Prostate gland (tissue), 2 donors: ENCODE measurements at regions not wholly inside any gene's neighbourhood (a gene's known extent, or its start where the extent isn't known, plus 50 kb on each side); places are given as distances from the start of the nearest gene placed in this dataset.

Source experiments
- DNase-seq: peaks from one replicate; pipeline ENCODE4 v3.0.0-alpha.2; 2019; ENCODE audit warnings: low spot score
- H3K27ac ChIP-seq, 2 donors: fragments of 200-600 bp; sonication (generic); 2 replicates each; pipeline ENCODE4 v1.5.1; 2017 to 2019
- H3K27me3 ChIP-seq: fragments of 200-600 bp; sonication (generic); replicated peaks from 2 replicates; pipeline ENCODE4 v1.5.1; 2019; ENCODE audit not compliant: insufficient read depth
- H3K36me3 ChIP-seq, 2 donors: fragments of 200-600 bp; sonication (generic); 1 replicate in 1 of 2; 2 replicates in 1 of 2; pipeline versions ENCODE4 v1.5.1 to v1.8.1; 2017 to 2019
- H3K4me1 ChIP-seq: fragments of 200-600 bp; sonication (generic); replicated peaks from 2 replicates; pipeline ENCODE4 v1.5.1; 2019
- H3K4me3 ChIP-seq, 2 donors: fragments of 200-600 bp; sonication (generic); 2 replicates each; pipeline ENCODE4 v1.5.1; 2017 to 2019
- H3K9me3 ChIP-seq: fragments of 200-600 bp; sonication (generic); 2 replicates; pipeline ENCODE4 v1.5.1; 2017
- POLR2A ChIP-seq: fragments of 450-650 bp; IDR thresholded peaks from one replicate; pipeline ENCODE4 v1.6.1; 2016; ENCODE audit warnings: antibody characterized with exemption, mild to moderate bottlenecking
- POLR2AphosphoS5 ChIP-seq: sonication (generic); formaldehyde crosslinking; IDR thresholded peaks from one replicate; pipeline ENCODE4 v1.6.1; 2017; ENCODE audit warnings: antibody characterized with exemption
- WGBS: methylation state at CpG from one replicate; pipeline ENCODE4 v1.1.5; 2018; 5-methylcytosine and 5-hydroxymethylcytosine counted together
- intact Hi-C: fragments of 100-400 bp; cut with DNase I; formaldehyde crosslinking; loops from one replicate; pipeline ENCODE4 v1.14.2; 2022
- TF ChIP-seq, protein P1 (sequence below), 4 experiments: fragments of 200-600 bp in 2 of 4; fragments of 450-650 bp in 2 of 4; sonication (generic) in 2 of 4; IDR thresholded peaks; 1 replicate in 3 of 4; 2 replicates in 1 of 4; pipeline ENCODE4 v1.5.1; 2016 to 2019; ENCODE audit warnings: antibody characterized with exemption in 4 of 4, mild to moderate bottlenecking in 2 of 4, moderate library complexity in 2 of 4

- Histone ChIP-seq H3K27me3 (no peaks in the 10 kb centered on the region), H3K36me3 (no peaks in the 10 kb centered on the region), H3K4me3 (no peak overlapping the region), H3K9me3 (no peaks in the 10 kb centered on the region), H3K4me1 (no peaks in the 10 kb centered on the region), H3K27ac (no peak overlapping the region)
- TF ChIP-seq, protein P1, sequence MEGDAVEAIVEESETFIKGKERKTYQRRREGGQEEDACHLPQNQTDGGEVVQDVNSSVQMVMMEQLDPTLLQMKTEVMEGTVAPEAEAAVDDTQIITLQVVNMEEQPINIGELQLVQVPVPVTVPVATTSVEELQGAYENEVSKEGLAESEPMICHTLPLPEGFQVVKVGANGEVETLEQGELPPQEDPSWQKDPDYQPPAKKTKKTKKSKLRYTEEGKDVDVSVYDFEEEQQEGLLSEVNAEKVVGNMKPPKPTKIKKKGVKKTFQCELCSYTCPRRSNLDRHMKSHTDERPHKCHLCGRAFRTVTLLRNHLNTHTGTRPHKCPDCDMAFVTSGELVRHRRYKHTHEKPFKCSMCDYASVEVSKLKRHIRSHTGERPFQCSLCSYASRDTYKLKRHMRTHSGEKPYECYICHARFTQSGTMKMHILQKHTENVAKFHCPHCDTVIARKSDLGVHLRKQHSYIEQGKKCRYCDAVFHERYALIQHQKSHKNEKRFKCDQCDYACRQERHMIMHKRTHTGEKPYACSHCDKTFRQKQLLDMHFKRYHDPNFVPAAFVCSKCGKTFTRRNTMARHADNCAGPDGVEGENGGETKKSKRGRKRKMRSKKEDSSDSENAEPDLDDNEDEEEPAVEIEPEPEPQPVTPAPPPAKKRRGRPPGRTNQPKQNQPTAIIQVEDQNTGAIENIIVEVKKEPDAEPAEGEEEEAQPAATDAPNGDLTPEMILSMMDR (IDR thresholded peaks at IDR 0.05), result no peak
- TF ChIP-seq POLR2AphosphoS5, result no peak
- no peak for TF ChIP-seq POLR2A
- 85% methylated on average over 4 of the region's 4 CpGs for WGBS
- DNase-seq, result no peak
- intact Hi-C loops, result no loop called here
Measured at GRCh38 chr4:187236209-187236890, 512.7 kb upstream of the FAT1 start.

- Histone ChIP-seq H3K27ac (no peak overlapping the region), H3K36me3 (no peaks in the 10 kb centered on the region), H3K27me3 (no peaks in the 10 kb centered on the region), H3K4me3 (no peak overlapping the region), H3K4me1 (no peaks in the 10 kb centered on the region), H3K9me3 (no peaks in the 10 kb centered on the region)
- intact Hi-C loops, result no loop called here
- no peak for DNase-seq
- TF ChIP-seq POLR2AphosphoS5, result no peak
- no peak for TF ChIP-seq POLR2A
- TF ChIP-seq, protein P1 (IDR thresholded peaks at IDR 0.05), result no peak
Measured at GRCh38 chr4:187238646-187239045, 515.0 kb upstream of the FAT1 start.

- no peak for DNase-seq
- no peak for TF ChIP-seq POLR2AphosphoS5
- TF ChIP-seq, protein P1 (IDR thresholded peaks at IDR 0.05), result no peak
- Histone ChIP-seq H3K27ac (no peak overlapping the region), H3K4me3 (no peak overlapping the region), H3K27me3 (no peaks in the 10 kb centered on the region), H3K4me1 (no peaks in the 10 kb centered on the region), H3K9me3 (no peaks in the 10 kb centered on the region), H3K36me3 (no peaks in the 10 kb centered on the region)
- 91% methylated on average over 4 of the region's 4 CpGs for WGBS
- intact Hi-C loops, result no loop called here
Measured at GRCh38 chr4:187251896-187252295, 528.2 kb upstream of the FAT1 start.

- Histone ChIP-seq H3K4me1 (no peaks in the 10 kb centered on the region), H3K27me3 (no peaks in the 10 kb centered on the region), H3K36me3 (no peaks in the 10 kb centered on the region), H3K27ac (no peak overlapping the region), H3K4me3 (no peak overlapping the region), H3K9me3 (no peaks in the 10 kb centered on the region)
- intact Hi-C loops, result no loop called here
- TF ChIP-seq POLR2AphosphoS5, result no peak
- no peak for TF ChIP-seq POLR2A
- TF ChIP-seq, protein P1 (IDR thresholded peaks at IDR 0.05), result no peak
- DNase-seq, result no peak
- 44% methylated on average over 6 of the region's 6 CpGs for WGBS
Measured at GRCh38 chr4:187256897-187257296, 533.2 kb upstream of the FAT1 start.

DNA sequence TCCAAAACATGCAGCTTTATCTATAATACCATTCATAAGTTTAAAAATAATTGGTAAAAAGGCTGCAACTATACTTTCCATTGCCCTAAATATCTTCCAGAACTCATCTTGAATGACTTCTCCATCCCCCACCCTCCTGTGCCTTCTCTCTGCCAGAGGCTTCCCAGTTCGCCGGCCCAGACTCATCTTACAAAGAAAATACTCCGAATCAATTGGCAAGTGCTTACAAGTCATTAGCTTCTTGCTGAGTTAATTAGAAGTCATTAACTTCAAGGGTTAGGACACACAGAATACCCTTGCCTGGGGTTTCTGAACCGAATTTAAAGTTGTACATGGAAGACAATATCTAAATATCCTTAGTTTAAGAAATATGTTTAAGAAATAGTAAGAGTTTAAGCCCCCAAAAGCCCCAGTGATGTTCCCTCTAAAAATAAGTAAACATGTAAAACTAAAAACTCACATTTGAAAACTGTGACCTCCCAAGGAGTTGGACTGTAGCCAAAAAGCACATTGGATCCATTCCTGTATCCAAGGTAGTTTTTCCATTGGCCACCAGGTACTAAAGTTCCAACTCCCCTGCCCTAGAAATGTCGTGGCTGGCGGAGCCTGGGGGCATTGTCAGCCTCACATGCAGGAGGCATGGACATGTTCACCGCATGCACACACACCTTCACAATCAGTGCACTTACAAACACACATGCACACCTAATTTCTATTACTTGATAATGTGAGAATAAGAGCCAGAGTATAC lies 535.2 kb upstream of the FAT1 start:
- H3K4me1 ChIP-seq, result no peaks in the 10 kb centered on the region

More for the DNA sequence above, 535.2 kb upstream of the FAT1 start:
- Histone ChIP-seq H3K9me3 (no peaks in the 10 kb centered on the region), H3K27ac (no peak overlapping the region), H3K27me3 (no peaks in the 10 kb centered on the region), H3K36me3 (no peaks in the 10 kb centered on the region), H3K4me3 (no peak overlapping the region)
- TF ChIP-seq, protein P1 (IDR thresholded peaks at IDR 0.05), result no peak
- TF ChIP-seq POLR2AphosphoS5, result no peak
- no peak for DNase-seq
- intact Hi-C loops, result no loop called here
- 44% methylated on average over 7 of the region's 7 CpGs for whole genome bisulfite sequencing
